ENCODE measurements at regions not wholly inside any gene's neighbourhood (a gene's known extent, or its start where the extent isn't known, plus 50 kb on each side); places are given as distances from the start of the nearest gene placed in this dataset.
A peak's percentile ranks its signal among the peaks of the same experiment; 100 is the strongest.

DNA sequence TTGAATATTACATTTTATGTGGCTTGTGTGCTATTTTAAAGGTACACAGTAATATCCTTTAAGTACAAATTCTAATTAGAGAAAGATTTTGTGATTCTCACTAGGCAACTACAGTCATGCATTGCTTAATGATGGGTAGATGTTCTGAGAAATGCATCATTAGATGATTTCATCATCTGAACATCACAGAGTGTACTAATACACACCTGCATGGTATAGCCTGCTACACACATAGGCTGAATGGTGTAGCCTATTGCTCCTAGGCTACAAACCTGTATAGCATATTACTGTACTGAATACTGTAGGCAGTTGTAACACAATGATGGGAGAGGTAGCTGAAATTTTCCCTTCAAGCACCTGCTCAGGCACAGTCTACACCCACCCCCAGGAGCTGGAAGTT is 217.4 kb upstream of the EOMES start:
- DNase-seq (ENCODE audit: low spot score) = no peak

DNA sequence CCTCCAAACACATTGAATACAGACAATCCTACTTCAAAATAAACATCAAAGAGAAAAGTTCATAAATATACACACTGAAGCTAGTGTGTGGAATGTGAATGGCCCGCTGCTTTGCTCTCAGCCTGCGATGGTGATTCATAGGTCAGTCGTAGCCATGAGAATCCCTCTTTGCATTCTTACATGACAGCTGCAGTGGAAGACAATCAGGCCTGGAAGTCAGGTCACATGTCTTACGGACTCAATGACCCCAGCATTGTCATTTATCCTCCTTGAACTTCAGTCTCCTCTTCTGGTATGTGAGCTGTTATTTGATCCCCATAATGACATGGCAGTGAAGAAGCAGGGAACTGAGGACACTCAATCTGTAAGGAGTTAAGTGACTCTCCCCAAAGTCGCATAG is 217.8 kb upstream of the EOMES start:
- DNase-seq (ENCODE audit: low spot score) = peak; percentile 37

DNA sequence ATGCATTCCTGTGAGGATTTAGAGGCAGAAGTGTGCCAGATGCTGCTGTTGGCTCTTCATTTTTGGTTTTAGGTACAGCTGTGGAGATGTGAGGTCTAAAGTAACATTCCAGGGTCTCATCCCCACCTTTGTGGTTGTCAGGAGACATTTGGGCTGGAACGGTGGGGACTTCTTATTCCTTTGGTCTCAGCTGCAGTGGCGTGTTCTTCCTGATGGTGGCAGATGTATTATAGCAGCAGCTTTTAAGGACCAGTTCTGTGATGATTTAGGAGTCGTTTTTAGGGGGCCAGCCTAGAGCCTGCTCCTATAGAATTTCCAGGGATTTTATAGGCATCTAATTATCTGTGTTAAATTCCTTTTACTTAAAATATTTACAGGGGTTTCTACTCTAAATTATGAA is 221.0 kb upstream of the EOMES start:
- DNase-seq (ENCODE audit: low spot score) = peak; percentile 53

DNA sequence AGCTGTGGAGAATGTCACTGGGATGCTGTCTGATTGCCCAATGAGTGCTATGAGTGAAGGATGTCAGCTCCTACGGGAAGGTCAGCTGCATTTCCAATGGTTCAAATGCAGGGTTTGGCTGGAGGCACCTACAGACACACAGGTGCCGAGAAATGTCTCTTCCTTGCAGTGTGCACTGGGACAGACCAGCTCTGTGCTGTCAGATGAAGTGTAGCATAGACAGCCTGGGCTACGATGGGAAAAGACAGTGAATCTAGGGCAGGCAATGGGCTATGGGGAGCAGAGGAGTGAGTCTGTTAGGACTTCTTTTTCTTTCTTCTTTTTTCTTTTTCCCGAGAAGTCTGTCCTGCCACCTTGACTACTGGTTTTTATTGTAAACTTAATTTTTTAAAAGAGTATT is 223.1 kb upstream of the EOMES start:
- no peak for DNase-seq (ENCODE audit: low spot score)

DNA sequence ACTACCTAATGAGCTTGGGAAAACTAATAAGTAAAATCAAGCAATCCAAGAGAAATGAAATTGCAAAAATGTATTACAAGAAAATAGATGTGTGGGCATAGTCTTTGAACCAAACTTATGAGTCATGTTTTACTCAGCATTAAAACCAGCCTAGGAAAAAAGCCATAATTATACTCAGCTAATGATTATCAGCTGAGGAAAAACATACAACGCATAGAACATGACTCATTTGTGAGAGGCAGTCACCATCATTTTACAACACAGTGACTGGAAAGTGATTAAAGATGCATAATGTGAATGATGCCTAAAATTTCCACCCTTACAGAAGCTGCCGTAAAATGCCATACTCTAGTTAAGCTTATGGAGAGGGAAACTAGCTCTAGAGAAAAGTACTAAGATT is 238.0 kb upstream of the EOMES start:
- DNase-seq (ENCODE audit: low spot score) = peak; percentile 86

DNA sequence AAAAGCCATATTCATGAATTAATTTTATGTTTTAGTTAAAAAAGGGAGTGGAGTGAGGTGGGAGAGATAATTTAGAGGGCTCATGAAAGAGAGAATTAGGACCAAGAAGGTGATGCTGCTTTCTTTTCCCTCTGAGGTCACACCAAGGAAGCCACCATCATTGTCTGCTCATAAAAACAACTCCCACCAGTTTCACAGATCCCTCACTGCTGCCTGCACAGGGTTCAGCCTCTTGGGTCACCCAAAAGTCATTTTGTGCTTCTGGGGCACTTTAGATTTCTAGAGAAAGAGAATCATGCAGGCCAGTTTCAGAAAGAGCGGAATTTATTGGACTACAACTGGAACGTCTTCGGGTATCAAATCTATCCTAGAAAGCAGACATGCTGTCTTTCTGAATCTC is 241.4 kb upstream of the EOMES start:
- DNase-seq (ENCODE audit: low spot score) = no peak

DNA sequence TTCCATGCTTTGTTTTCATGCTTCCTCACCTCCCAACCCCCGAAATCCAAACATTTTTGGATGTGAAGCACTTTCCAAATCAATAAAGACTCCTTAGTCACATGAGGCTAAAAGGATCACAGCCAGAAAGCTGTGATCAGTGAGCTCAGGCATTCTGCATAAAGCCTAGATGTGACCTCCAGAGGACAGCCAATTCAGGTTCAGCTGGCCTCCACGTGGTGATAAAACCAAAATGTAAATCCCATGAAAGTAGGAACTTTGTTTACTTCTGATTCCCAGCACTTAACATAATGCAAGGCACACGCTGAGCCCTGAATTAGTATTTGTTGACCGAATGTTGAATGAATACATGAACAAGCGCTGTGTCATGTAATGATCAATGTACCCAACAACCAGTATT is 249.5 kb upstream of the EOMES start:
- DNase-seq (ENCODE audit: low spot score) = no peak

DNA sequence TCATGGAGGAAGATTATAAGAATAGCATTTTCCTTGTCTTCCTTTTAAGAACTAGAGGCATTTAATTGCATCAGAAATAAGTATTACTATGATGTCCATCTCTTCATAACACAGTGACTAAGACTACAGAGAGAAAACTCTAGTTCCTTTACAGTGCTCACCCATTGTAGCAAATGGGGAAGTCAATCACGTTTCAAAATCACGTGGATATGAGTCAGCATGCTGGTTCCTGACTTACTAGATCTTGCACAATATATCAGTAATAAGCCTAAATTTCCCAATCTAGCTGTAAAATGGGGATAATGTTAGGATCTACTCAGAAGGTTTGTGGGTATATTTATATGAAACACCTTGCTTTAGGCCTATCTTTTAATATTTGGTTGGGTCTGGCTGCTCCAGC is 254.8 kb upstream of the EOMES start:
- DNase-seq (ENCODE audit: low spot score) = peak; percentile 60

DNA sequence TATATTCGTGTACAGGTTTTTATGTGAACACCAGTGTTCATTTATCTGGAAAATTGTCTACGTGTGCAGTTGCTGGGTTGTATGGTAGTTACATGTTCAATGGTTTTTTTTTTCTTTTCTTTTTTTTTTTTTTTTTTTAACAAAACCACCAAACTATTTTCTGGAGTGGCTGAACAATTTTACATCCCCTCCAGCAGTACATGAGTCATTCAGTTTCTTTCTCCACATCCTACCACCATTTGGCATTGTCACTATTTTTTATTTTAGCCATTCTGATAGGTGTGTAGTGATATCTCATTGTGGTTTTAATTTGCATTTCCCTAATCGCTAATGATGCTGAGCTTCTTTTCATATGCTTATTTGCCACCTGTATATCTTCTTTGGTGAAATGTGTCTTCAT is 256.3 kb upstream of the EOMES start:
- no peak for DNase-seq (ENCODE audit: low spot score)

DNA sequence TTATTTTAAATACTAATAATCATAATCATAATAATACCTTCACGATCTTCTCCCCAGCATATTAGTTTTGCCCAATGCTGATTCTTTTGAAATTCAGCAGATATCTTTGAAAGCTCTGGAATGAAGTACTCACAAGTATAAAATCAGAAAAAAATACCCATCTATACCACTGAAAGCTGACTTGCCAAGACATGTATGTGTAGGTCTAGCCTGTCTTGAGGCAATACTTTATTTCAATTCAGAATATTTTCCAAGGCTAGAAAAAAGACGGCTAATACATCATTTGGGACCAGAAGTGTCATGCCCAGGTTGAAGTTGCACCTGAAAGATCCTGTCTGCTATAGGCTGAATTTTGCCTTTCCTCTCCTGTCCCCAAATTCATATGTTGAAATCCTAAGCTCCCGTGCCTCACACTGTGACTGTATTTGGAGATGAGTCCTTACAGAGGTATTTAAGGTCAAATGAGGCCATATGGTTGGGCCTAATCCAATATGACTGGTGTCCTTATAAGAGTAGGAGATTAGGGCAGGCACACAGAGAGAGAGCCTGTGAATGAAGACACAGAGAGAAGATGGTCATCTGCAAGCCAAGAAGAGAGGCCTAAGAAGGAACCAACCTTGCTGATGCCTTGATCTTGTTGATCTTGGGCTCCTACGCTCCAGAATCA is 255.9 kb upstream of the CMC1 start:
- DNase-seq (ENCODE audit: low spot score) = no peak

DNA sequence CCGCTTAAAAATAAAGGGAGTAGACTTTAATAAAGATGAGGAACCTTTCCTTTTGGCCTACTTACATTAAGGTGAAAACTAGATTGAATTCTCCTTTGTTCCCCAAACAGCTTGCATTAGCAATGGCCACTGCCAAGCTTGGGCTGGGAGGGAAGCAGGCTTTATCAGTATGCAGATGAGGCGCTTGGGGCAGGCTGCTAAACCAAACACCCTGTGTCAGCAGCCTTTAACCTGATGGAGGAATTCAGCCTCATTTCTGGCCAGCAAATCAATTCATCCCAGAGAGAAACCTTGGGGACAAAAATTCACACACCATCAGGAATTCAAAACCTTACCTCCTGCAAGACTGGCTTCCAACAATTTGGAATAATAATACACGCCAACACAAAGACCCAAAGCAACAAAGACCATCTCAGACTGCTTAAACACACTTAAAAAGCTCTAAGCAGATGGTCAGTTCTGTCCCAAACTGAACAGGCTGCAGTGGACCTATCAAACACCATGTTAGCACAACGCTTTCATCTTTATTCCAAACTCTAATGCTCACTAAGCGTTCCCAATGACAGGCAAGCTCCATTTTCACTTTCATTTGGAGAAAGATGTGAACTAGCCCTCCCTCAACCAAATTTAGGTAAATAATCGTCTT is 255.1 kb upstream of the CMC1 start:
- DNase-seq (ENCODE audit: low spot score) = no peak

DNA sequence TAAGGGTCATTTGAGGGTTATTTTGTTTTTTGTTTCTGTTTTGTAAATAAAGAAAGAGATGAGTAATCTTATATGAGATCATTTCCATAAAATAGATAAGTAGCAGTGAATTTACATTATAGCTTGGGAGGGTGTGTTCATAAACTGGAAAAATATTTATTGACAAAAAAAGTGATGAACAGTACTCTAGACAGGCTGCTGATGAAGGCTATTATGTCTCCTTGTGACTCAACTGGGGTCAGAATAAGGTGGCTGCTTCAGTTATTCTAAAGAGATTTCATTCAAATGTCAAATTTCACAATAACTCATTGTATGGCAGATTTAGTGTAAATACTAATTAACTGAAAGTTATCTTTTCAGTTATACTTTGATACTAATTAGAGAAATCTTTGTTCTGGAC is 251.1 kb upstream of the CMC1 start:
- DNase-seq (ENCODE audit: low spot score) = no peak

DNA sequence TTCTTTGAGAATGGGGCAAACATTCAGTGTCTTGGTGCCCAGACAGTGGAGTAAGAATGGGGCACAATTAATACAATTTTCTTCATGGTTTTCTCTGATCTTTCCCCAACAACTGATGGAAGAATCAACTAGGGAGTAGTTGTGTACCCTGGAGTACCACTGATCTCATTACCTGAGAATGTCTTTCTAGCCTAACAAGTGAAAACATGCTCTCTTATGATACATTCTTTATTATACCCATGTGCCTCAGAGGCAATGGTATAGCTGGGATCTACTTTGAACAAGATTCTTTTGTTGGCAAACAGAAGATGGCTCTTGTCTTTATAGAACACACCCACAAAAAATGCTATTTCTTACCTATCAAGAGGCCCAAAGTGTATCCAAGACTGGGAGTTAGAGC is 250.6 kb upstream of the CMC1 start:
- no peak for DNase-seq (ENCODE audit: low spot score)

DNA sequence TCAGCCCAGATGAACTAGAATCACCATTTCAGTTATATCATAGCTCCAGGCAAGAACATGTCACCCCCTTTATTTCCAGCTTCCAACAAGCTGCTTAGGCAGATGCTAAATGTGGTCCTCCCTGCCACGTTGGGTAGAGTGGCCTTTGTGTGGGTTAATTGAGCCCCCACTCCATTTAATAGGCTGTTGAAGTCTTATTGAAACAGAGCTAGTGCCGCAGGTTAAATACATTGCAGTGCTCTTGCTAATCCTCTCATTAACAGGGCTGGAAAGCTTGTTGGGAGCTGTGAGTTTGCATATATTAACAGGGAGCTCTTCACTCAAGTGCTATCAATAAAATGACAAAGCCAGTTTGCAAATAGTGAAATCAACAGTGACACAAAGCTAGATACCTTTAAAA is 248.4 kb upstream of the CMC1 start:
- no peak for DNase-seq (ENCODE audit: low spot score)

DNA sequence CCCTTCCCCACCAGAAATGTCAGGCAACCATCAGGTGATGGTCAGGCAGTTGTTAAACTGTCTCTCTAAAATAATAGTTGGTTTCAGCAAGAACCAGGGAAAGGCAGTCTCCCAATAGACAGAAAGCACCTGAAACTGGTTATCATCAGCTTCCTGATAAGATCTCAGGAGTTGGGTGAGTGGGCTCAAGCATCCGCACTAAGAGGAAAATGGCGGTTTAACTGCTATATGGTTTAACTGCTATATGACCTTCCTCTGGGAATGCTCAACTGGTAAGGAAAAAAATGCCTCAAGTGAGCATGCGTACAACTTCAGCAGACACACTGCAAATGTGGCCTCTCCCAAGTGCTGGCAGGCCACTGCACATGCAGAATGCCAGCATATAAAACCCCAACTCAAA is 240.8 kb upstream of the CMC1 start:
- no peak for DNase-seq (ENCODE audit: low spot score)

DNA sequence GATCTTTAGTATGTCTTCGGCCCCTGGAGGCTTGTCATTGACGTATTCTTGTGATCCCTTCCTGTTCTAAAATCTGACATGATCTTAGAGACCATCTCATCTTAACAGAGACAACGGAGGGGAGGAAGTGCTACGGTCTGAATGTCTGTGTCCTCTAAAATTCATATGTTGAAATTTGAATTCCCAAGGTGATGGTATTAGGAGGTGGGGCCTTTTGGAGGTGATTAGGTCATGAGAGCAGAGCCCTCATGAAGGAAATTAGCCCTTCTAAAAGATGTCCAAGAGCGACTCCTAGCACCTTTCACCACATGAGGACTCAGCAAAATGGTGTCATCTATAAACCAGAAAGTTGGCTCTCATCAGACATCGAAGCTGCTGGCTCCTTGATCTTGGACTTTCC is 233.2 kb upstream of the CMC1 start:
- DNase-seq (ENCODE audit: low spot score) = no peak

DNA sequence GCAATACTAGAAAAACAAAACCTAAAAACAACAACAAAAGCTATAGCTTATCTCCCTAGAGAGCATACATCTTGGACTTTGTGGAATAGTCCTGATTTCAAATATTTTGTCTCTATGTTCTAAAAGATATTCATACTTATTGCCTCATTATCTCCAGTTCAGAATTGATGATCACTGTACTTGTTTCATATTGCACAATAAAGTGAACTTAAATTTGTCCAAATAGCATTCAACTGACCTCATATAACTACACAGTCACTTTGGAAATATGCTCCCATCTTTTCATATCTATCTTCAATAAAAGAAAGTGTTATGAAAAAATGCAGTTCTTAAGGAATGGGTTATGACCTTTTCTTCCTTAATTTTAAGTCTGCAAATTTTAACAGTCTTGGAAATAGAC is 228.6 kb upstream of the CMC1 start:
- DNase-seq (ENCODE audit: low spot score) = no peak

DNA sequence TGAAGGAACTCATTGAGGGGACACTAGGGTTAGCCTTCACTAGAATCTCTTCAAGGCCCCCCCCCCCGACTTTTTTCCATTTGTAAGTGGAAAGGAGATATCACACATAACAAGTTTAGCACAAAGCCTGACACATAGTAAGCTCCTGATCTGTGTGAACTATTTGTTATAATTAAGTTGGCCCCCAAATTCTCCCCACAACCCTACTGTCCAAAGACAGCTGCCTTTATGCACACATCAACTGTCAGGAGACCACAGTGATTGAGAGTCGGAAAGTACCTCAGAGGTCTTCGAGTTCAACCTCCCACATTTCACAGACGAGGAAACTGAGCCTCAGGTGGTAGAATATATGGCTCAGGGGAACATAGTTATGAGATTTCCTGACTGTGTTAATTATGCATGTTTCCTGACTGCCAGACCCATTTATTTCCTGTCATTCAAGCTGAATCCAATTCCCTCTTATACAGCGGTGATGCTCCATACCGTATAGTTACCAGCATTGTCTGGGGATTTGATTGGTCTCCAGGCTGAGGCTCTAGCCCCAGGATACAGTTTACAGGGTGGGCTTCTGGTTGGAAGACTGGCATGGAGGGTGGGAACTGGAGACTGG is 227.4 kb upstream of the CMC1 start:
- DNase-seq (ENCODE audit: low spot score) = no peak

DNA sequence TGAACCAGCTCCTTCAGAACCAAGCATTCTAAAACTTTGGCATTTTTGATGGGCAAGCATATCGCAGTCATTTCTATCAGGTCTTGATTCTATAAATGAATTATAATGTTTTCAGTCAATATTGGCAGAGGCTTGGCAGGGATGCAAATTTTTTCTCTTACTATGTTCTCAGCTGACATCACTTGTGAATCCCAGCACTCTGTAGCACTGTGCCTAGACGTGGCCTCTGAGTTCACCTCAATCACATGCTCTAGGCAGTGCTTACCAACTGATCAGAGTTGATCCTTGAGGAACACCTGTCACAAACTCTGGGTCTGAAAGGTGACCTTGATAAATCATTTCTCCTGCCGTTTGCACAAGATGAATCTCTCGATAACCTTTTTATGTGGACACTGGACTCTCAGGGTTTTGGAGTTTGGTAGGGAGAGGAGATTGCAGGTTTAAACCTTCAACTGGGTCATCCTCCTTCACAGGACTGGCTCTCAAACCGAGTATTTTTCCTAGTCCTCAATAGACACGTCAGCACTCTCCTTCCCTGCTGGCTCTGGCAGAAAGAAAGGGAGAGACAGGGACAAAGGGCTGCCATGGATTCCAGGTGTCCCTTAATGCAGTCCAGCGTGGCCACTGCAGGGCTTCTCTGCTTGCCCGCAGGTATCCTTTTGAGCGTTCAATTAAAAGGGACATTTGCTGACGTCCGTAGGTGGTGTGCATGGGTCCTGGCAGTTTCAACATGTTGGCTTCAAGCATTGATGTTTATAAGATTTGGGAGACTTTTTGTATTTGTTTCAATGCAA is 222.3 kb upstream of the CMC1 start:
- DNase-seq (ENCODE audit: low spot score) = no peak

DNA sequence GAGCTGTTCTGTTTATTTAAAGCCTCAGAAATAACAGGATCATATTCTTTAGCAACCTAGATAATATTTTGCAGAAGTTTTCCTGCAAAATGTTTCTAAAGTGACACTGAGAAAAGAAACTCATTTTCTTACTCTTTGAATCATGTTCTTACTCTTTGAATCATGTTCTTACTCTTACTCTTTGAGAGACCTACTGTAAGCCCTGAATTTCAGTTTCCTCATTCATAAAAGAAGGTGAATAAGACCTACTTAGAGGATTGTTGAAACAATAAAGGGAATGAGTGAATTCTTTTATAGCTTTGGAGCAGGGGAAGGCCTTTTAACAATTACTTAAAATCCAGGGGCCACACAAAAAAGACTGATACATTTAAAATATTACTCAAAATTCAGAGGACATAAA is 221.7 kb upstream of the CMC1 start:
- DNase-seq (ENCODE audit: low spot score) = no peak

DNA sequence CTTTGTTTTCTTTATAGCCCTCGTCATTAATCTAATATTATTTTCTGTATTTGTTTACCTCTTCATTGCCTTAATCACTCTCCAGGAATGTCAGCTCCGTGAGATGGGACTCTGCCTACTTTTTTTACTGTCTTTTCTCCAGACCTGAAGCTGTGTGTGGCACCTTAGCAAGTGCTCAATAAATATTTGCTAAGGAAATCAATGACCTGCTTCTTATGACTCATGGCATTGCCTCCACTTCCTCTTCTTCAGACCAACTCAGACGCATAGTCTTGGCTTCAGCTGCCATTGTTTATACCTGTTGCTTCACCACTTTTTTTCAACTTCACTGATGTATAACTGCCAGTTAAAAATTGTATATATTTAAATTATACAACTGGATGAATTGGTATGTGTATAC is 218.5 kb upstream of the CMC1 start:
- no peak for DNase-seq (ENCODE audit: low spot score)

DNA sequence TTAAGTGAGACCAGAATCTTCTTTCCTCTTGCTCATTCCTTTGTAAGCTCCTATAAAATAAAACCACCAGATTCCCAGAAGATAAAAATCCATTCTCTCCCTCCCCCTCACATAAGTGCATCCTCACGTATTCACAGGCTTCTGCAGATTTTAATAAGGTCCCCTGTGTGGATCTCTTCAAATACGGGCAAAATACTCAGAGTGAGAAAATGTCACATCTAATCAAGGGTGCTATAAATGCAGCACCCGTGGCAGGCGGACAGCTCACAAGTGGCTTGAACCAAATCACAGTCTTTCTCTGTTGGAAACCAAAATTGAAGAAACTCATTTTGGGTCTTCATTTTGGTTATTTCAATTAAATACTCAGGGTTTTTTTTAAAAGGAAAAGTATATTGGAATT is 212.9 kb upstream of the CMC1 start:
- no peak for DNase-seq (ENCODE audit: low spot score)
